ENCODE measurements at regions not wholly inside any gene's neighbourhood (a gene's known extent, or its start where the extent isn't known, plus 50 kb on each side); places are given as distances from the start of the nearest gene placed in this dataset.

DNA sequence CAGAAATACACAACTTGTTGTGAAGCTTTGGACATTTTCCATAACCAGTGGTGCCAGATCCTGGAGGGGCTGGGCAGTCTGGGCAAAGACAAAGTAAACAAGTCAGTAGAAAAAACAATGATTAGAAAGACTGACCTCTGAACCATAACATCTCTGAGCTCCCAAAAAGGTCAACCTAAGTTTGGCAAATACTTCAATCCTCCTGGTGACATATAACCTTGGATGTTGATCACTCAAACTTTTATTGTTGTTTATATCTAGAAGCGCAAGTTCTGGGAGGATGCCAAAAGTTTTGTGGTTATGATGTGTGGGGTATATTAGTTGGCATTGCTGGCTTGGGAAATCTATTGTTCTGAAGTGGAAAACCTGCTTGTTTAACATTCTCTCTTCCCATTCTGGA is 257.7 kb downstream of the DIPK2A start:
- TF ChIP-seq, protein P1, sequence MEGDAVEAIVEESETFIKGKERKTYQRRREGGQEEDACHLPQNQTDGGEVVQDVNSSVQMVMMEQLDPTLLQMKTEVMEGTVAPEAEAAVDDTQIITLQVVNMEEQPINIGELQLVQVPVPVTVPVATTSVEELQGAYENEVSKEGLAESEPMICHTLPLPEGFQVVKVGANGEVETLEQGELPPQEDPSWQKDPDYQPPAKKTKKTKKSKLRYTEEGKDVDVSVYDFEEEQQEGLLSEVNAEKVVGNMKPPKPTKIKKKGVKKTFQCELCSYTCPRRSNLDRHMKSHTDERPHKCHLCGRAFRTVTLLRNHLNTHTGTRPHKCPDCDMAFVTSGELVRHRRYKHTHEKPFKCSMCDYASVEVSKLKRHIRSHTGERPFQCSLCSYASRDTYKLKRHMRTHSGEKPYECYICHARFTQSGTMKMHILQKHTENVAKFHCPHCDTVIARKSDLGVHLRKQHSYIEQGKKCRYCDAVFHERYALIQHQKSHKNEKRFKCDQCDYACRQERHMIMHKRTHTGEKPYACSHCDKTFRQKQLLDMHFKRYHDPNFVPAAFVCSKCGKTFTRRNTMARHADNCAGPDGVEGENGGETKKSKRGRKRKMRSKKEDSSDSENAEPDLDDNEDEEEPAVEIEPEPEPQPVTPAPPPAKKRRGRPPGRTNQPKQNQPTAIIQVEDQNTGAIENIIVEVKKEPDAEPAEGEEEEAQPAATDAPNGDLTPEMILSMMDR (optimal IDR thresholded peaks at IDR 0.05 in 1 of 3, IDR thresholded peaks at IDR 0.05 in 1 of 3, conservative IDR thresholded peaks at IDR 0.05 in 1 of 3; ENCODE audit: extremely low read depth in 1 of 3, insufficient read depth in 2 of 3, low read length in 3 of 3): no peak
- no peak for TF ChIP-seq EZH2 (IDR thresholded peaks at IDR 0.05; ENCODE audit: low read length)
